RWPE2 (cell line): ENCODE measurements at regions not wholly inside any gene's neighbourhood (a gene's known extent, or its start where the extent isn't known, plus 50 kb on each side); places are given as distances from the start of the nearest gene placed in this dataset.
A peak's percentile ranks its signal among the peaks of the same experiment; 100 is the strongest.

Source experiments
- ATAC-seq: fragments of 200-7000 bp; cut with Tn5 transposase; 3 replicates; pipeline ENCODE4 v1.9.1; 2021; ENCODE audit warnings: low read depth
- DNase-seq: peaks from one replicate; pipeline ENCODE4 v3.0.0-alpha.2; 2020; ENCODE audit warnings: low spot score
- H3K27ac ChIP-seq: fragments of 450-650 bp; 2 replicates; pipeline ENCODE4 v1.5.1; 2017; ENCODE audit warnings: mild to moderate bottlenecking; ENCODE audit not compliant: poor library complexity, severe bottlenecking
- H3K27me3 ChIP-seq: fragments of 250-450 bp; sonication (Bioruptor Pico); 2 replicates; pipeline ENCODE4 v1.5.1; 2021; ENCODE audit warnings: mild to moderate bottlenecking, moderate library complexity; ENCODE audit not compliant: insufficient read depth, poor library complexity, severe bottlenecking
- H3K36me3 ChIP-seq: fragments of 250-450 bp; sonication (Bioruptor Pico); 2 replicates; pipeline ENCODE4 v1.5.1; 2020; ENCODE audit warnings: low read depth, mild to moderate bottlenecking, moderate library complexity
- H3K4me1 ChIP-seq: fragments of 250-450 bp; sonication (Bioruptor Pico); 2 replicates; pipeline ENCODE4 v1.5.1; 2021; ENCODE audit warnings: mild to moderate bottlenecking, moderate library complexity; ENCODE audit not compliant: insufficient read depth, poor library complexity, severe bottlenecking
- H3K4me3 ChIP-seq: fragments of 250-450 bp; sonication (Bioruptor Pico); 2 replicates; pipeline ENCODE4 v1.5.1; 2021; ENCODE audit warnings: mild to moderate bottlenecking, moderate library complexity; ENCODE audit not compliant: severe bottlenecking
- H3K9me3 ChIP-seq: fragments of 250-450 bp; sonication (Bioruptor Pico); 2 replicates; pipeline ENCODE4 v1.5.1; 2021; ENCODE audit warnings: mild to moderate bottlenecking, moderate library complexity; ENCODE audit not compliant: severe bottlenecking
- CTCF ChIP-seq: fragments of 450-650 bp; IDR thresholded peaks from one replicate; pipeline ENCODE4 v1.5.1; 2017; ENCODE audit warnings: mild to moderate bottlenecking, moderate library complexity; ENCODE audit not compliant: poor library complexity, severe bottlenecking

GRCh38 chr21:15508554-15508953 is 221.2 kb upstream of the USP25 start:
- no peaks in the 10 kb centered on the region for H3K4me1 ChIP-seq
- ATAC-seq: no peak
- no peak for DNase-seq
- no peaks in the 10 kb centered on the region for H3K9me3 ChIP-seq
- no peak overlapping the region for H3K27ac ChIP-seq
- H3K4me3 ChIP-seq: no peak overlapping the region
- no peak for TF ChIP-seq CTCF
- no peaks in the 10 kb centered on the region for H3K36me3 ChIP-seq
- H3K27me3 ChIP-seq: no peaks in the 10 kb centered on the region

DNA sequence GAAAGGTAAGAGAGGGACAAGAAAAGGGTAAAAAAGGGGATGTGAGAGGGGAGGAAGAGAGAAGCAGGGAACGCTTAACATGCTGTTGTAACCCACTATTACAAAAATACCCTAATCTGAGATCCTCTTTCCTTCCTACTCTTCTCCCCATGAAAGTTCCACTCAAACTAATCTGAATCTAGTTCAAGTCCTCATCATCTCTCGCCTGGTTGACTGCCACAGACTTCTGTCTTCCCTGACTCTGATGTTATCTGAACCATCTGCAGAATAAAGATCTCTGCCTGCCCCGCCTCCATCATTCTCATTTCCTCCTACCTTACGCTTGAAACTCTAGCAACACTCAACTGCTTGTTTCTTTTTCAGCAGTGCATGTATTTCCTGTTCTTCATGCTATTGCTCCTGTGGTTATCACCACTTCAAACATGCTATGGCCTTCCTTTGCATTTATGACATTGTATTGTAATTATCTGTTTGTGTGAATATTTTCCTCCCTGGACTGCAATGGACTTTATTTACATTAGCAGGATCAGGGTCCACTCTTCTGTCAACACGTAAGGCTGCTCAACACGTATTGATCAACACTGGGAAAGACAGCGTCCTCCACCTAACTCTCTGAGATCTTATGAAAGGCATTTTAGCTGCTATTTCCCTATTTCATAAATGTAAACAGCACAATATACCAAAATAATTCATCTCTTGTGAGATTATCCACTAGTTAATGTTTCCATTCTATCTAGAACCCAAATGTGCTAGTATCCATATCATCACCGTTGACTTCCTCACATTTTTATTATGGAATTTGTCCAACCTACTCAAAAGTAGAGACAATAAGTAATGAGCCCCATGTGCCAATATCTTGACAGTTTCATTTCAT is 215.5 kb upstream of the USP25 start:
- DNase-seq (no peak), ATAC-seq (no peak)
- H3K4me1 ChIP-seq: no peaks in the 10 kb centered on the region
- H3K27ac ChIP-seq: no peak overlapping the region
- no peaks in the 10 kb centered on the region for H3K9me3 ChIP-seq
- H3K36me3 ChIP-seq: no peaks in the 10 kb centered on the region
- no peak overlapping the region for H3K4me3 ChIP-seq
- no peaks in the 10 kb centered on the region for H3K27me3 ChIP-seq
- no peak for TF ChIP-seq CTCF

GRCh38 chr21:15515908-15516307 is 213.9 kb upstream of the USP25 start:
- ATAC-seq: no peak
- no peak overlapping the region for H3K27ac ChIP-seq
- H3K27me3 ChIP-seq: no peaks in the 10 kb centered on the region
- no peak for DNase-seq
- no peaks in the 10 kb centered on the region for H3K36me3 ChIP-seq
- H3K4me3 ChIP-seq: no peak overlapping the region
- H3K4me1 ChIP-seq: no peaks in the 10 kb centered on the region
- H3K9me3 ChIP-seq: no peaks in the 10 kb centered on the region
- no peak for TF ChIP-seq CTCF

DNA sequence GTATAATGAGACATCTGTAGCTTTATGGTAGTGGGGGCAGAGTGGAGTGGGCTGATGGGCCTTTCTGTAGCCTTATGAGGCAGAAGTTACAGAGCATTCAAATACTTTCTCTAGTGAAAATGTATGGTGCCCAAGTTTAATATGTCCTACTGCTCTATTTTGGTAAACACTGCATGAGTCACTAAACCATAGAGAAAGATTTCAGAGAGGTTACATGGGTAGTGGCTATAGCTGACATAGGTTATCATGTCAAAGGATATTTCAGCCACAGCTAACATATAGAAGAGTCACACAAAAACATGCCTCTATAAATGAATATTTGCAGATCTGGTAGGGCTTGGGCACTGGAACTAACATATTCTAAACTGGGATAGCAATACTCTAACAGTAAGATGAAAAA is 212.4 kb upstream of the USP25 start:
- Histone ChIP-seq H3K4me1 (no peaks in the 10 kb centered on the region), H3K4me3 (no peak overlapping the region), H3K27me3 (no peaks in the 10 kb centered on the region), H3K9me3 (no peaks in the 10 kb centered on the region), H3K27ac (no peak overlapping the region), H3K36me3 (no peaks in the 10 kb centered on the region)
- ATAC-seq: no peak
- TF ChIP-seq CTCF: no peak
- no peak for DNase-seq

GRCh38 chr21:15520811-15521643 is 208.8 kb upstream of the USP25 start:
- Histone ChIP-seq H3K4me3 (no peak overlapping the region), H3K4me1 (no peaks in the 10 kb centered on the region), H3K9me3 (no peaks in the 10 kb centered on the region), H3K27ac (no peak overlapping the region), H3K36me3 (no peaks in the 10 kb centered on the region), H3K27me3 (no peaks in the 10 kb centered on the region)
- DNase-seq: no peak
- TF ChIP-seq CTCF: peak; percentile 20
- ATAC-seq: no peak
